GM21528 (cell line): ENCODE measurements at regions not wholly inside any gene's neighbourhood (a gene's known extent, or its start where the extent isn't known, plus 50 kb on each side); places are given as distances from the start of the nearest gene placed in this dataset.

Experiments used
- ATAC-seq: cut with Tn5 transposase; IDR thresholded peaks from one replicate; pipeline ENCODE4 v1.9.1; 2021; ENCODE audit warnings: mild to moderate bottlenecking, moderate library complexity; ENCODE audit not compliant: unreplicated experiment, low FRiP score

DNA sequence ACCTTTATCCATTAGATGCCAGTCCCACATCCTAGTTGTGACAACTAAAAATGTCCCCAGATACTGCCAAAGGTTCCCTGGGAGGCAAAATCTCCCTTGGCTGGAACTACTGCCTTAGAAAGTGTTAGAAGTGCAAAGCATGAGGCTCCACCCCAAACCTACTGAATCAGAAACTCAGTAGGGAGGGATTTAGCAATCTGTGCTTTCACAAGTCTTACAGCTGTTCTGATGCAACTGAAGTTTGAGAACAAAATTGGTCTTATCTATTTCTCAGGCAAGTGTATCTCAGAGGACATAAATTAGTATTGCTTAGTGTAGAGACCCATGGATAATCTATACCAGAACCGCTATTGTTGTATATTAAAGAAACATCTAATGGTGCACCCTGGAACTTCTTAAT is 70.2 kb downstream of the CLDN1 start:
- ATAC-seq: no peak

DNA sequence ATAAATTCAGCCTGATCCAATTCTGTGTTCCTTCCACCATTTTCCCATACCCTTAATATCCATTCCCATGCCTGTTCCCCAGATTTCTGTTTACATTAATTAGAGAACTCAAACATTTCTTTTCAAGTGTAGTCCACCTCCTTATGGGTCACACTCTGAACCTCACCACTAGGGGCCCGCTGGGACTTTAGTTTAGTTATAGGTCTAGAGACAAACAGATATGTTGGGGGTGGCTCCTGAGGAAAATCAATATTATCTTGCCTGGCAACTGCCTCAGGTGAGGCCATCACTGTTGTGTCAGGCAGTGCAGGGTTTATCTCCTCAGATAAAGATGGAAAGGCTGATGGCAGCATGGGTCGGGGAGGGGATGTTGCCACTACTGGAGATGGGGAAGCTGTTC is 72.8 kb downstream of the CLDN1 start:
- no peak for ATAC-seq

DNA sequence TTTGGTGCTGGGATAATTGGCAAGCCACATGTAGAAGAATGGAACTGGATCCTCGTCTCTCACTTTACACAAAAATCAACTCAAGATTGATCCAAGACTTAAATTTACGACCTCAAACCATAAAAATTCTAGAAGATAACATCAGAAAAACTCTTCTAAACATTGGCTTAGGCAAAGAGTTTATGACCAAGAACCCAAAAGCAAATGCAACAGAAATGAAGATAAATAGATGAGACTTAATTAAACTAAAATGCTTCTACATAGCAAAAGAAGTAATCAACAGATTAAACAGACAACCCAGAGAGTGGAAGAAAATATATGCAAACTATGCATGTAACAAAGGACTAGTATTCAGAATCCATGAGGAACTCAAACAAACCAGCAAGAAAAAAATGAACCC is 80.1 kb downstream of the CLDN1 start:
- no peak for ATAC-seq

DNA sequence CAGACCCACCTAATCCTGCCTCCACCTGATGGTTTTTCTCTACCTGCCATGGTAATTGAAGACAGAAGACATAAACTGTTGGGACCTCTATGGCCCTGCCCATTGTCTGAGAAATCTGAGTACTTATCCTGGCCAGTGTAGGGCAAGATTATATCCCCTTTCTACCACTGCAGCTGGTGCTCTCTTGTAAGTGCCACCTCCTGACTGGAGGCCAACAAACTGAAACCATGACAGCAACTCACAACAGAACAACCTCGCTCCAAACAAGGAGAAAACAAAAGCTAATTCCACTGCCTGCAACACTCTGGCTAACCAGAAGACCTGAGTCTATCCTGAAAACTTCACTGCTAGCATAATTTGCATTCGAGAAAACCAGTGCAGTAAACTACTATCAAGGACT is 82.9 kb downstream of the CLDN1 start:
- no peak for ATAC-seq

DNA sequence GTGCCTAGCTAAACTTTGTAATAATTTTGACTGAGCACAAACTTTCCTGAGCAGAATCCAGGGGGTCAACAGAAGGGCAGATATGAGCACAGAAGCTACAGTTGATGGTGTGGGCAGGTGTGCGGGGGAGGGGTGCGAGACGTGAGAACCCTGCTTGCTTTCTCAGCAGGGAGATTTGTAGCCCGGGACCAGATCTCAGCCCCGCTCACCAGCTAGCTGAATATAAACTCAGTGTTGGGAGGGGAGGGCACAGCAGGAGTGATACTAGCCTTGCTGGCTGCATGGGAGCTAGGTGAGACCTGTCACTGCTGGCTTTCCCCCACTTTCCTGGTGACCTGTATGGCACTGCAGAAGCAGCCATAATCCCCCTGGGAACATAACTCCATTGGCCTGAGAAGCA is 83.4 kb downstream of the CLDN1 start:
- no peak for ATAC-seq

DNA sequence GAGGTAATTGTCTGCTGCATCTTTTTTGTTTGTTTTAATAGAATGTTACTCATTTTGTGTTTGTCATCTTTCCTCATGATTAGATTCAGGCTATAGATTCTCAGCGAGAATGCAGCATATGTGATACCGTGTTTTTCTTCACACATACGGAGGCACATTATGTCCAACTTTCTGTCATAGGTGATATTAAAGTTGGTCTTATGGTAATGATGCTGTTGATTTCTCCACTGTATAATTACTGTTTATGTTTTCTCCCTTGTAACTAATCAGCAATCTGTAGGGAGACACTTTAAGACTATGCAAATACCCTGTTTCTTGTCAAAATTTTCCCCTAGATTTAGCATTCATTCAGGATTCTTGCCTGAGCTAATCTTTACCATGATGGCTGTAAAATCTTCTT is 87.6 kb downstream of the CLDN1 start:
- ATAC-seq: no peak

DNA sequence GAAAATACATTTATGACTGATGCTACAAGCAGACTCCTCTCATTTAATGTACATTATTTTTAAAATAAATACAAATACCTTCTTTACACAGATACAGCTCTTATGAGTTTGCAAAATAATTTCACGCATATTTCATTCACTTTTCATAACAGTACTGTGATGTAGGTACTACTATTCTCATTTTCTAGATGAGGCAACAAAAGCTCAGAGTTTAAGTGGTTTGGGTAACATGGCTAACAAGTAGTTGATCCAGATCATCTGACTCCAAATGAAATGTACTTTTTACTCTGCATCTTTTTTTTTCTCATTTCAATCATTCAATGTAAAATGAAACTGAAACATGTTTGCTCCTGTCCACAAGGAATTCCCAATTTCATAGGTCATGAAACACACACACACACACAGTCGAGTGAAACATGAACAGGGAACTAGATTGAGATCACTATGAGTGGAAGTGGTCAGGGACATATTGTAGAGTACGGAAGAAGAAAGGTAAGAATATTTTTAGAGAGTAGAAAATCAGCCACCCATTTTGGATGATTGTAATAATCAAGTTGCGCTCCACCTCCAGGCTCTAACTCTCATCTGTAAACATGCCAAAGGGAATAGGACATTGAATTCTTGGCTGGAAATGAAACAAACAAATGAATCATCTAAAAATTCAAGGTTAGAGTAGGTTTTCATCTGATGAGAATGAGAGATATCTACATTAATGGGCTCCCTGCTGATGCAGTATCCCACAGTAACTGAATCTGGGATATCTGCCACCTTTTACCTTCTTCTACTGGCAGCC is 92.4 kb downstream of the CLDN1 start:
- no peak for ATAC-seq

DNA sequence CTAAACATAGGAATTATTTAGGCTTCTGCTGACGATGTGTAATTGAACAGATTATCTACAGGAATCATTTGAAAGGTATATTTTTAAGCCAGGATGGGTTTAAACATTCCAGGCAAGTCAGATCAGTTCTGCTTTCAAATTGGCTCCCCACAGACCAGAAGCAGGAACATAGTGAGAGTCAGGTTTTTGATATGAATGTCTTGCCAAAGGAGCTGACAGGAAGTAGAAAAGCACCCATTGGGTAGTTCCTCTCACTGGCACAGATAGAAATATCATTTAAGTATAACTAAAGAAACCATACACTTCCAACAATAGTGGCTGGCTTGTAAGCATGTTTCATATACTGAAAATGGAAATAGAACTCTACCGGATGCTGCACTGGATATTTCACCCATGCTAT is 95.2 kb downstream of the CLDN1 start:
- no peak for ATAC-seq

DNA sequence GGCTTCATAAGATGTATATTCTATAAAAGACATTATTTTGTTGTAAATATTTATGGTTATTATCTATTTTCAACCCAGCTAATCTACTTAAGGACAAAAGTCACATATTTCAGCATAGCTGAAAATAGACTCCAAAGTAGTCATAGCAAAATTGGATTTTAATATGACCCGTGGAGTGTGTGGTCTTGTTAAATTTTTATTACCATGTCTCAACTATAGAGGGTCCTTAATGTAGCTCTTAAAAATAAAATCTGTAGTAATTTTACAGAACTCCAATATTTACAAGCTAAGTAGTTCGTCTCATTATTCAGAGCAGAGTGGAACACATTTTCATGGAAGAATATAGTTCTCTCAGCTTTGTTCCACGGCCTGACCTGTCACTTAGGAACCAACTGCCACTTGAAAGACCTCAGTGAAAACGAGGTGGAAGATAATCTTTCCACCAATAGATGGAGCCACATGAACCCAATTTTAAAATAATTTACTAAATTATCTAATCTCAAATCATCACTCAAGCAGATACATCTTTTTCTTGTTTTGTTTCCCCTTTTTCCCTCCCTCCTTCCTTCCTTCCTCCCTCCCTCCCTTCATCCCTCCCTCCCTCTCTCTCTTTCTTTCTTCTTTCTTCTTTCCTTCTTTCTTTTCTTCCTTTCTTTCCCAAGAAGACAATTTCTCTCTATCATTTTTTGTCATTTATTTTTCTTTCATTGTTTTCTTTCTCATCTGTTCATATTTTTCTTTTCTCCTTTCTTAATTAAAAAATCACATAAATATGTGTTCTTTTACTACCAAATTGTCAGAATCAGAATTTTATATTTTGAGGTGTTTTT is 97.2 kb downstream of the CLDN1 start:
- no peak for ATAC-seq

DNA sequence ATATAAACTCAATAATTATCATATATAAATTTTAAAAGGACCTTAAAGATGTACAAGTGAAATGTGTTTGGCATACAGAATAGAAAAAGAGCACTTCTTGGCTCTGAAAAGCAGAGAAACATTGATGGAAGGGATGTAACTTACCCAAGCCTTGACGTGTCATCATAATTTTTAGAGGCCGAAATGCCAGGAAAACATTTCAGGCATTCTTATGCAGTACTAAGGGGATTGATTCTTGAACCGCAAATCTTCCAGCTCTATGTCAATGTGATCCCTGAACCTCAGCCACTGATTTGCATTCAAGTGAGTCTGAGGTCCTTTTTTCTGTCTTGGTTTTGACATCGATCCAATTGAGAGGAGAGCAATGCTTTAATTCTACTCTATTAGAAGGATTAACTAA is 97.8 kb downstream of the CLDN1 start:
- ATAC-seq: no peak

DNA sequence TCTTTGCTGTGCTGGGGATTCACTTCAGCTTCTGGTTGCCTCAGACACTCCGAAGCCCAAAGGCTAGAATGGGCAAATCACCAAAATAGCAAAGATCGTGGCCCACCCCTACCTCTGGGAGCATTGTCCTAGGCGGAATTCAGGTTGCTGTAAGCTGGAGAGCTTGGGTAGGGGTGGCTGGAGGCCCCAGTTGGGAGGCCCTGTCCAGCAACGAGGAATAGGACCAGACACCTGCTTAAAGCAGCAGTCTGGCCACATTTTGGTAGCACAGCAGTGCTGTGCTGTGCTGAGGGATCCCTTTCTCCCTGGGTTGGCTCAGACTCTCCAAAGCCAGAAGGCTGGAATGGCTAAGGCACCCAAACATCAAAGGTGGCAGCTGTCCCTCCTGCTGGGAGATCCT is 99.3 kb downstream of the CLDN1 start:
- ATAC-seq: no peak

DNA sequence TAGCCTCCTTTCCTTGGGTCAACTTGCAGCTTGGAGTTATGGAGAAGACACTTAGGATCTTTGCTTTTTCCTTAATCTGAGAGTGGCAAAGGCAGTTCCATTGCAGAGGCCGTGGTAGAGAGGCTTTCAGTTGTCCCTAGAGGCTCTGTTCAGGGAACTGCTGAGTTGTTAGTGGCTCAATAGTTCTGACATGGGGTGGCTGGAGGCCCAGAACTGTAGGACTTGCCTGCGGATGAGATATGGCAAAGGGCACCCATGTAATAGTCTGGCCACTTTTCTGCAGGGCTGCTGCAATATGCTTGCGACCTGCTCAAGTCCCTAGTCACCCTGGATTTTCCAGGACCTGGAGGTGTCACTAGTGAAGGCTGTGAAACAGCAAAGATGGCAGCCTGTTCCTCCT is 99.9 kb downstream of the CLDN1 start:
- ATAC-seq: no peak

DNA sequence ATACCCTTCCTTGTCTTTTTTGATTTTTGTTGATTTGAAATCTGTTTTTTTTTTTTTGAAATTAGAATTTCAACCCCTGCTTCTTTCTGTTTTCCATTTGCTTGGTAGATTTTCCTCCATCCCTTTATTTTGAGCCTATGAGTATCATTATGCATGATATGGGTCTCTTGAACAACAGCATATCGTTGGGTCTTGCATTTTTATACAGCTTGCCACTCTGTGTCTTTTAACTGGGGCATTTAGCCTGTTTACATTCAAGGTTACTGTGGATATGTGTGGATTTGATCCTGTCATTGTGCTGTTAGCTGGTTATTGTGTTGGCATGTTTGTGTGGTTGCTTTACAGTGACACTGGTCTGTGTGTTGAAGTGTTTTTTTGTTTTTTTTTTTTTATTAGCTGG is 99.7 kb upstream of the P3H2 start:
- ATAC-seq: no peak

DNA sequence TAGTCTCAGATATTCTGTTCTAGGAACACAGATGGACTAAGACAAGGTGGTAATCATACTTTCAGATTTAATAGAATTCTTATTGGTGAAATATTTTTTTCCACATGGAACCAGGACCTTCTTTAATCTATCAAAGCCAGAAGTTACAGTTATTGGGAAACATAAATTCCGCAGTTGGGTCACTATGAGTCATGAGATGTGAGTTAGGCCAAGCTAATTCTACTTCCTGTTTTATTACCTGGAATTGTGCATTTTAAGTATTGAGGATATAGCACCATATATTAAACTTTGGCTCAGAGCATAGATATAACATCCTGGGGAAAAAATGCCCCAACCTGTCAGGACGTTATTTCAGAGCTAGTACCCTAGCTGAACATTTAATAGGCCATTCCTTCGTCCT is 96.4 kb upstream of the P3H2 start:
- ATAC-seq: no peak

DNA sequence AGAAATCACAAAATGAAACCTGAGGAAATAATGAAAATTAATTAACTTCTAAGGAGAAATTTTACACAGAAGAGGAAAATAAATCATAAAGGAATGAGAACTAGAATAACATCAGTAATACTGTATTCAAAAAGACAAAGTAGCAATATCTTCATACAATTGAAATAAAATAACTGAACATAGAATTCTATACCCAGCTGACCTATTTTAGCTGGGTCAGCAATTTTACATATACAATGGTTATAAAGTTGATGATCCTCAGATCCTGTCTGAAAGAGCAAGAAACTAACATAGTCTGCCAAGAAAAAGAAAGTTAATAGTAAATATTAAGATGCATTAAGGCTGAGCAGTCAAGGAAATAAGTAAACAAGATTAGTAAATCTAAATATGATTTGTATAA is 93.0 kb upstream of the P3H2 start:
- ATAC-seq: no peak

DNA sequence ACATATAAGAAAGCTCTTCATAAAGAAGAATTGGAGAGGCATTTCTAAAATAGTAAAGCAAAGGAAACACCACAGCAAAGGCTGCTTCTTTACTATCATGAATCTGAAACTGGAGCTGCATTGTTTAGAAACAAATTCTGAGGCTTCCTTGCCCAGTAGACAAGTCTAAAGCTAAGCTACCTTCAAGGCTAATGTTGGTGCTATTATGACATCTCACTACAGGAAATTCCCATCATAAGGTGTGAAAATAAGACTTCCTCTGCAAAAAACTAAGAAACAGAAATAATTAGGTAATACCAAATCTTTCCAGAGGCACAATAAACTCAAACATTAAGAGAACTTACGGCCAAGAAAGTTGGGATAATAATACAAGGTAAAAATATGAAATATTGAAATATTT is 89.9 kb upstream of the P3H2 start:
- no peak for ATAC-seq

DNA sequence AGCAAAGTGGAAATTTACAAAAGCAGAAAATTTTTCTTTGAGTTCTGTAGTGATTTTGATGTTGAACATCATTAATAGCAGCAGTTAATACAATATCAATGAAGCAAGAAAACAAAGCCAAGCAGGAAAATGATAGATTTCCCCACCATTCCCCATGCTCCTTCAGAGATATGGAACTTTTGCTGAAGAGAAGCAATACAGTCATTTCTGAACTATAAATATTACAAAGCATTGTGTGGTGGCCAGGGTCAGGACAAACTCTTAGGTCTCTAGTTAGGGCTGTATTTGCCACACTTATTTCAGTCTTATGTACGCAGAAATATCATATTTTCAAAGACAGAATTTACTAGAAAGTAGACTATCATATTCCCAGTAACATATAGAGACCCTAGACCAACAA is 88.8 kb upstream of the P3H2 start:
- ATAC-seq: no peak

DNA sequence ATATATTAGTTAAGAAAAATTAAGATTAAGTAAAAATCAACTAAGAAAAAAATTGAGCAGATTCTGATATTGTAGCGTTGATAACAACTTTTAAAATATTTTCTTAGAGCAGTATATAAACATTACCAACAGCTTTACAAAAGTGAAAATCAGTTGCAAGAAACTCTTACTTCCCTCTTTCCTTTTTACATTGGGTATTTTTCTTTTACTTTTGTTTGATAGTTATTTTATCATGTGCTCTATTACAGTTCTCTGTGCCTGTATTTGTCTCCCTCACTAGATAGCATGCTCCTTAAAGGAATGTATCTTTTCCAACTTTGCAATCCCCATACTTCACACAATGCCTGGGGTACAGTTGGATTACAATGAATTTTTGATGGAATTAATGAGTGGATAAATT is 87.5 kb upstream of the P3H2 start:
- ATAC-seq: no peak

DNA sequence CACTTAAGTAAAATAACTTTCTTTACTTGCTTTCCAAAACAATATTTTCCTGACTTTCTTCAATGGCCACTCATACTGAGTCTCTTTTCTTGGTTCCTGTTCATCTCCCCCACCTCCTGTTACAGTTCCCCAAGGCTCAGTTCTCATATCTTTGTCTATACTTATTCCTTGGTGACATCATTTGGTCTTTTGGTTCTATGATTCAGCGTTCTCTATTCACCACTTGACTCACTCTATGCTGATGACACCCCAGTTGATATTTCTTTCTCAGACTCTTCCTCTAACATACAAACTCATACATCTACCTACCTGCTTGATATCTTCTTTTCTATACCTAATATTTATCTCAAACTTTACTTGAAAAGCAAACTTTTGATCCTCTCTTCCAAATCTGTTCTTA is 85.0 kb upstream of the P3H2 start:
- peak; percentile 53 for ATAC-seq

DNA sequence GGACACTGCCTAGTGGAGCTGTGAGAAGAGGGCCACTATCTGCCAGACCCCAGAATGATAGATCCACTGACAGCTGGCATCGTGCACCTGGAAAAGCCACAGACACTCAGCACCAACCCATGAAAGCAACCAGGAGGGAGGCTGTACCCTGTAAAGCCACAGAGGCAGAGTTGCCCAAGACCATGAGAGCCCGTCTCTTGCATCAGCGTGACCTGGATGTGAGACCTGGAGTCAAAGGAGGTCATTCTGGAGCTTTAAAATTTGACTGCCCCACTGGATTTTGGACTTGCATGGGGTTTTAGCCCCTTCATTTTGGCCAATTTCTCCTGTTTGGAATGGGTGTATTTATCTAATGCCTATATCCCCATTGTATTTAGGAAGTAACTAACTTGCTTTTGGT is 83.5 kb upstream of the P3H2 start:
- no peak for ATAC-seq

DNA sequence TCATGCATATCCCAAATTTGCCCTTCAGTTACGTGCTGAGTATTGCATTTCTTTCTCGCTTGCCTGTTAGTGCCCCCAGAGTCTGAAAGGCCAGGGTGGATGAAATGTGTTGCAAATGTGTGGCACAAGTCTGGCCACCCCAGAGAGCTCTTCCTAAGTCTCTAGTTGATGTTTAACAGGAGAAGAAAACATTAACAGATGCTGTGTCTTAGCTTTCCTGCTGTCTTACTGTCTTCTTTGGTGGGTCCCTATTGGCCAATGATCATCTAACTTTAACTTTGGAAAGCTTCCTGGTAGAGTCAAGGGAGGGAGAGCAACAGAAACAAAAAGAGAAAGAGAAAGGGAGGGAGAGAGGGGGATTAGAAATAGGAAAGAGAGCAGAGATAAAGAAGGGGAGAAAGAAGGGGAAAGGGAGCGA is 76.7 kb upstream of the P3H2 start:
- no peak for ATAC-seq

DNA sequence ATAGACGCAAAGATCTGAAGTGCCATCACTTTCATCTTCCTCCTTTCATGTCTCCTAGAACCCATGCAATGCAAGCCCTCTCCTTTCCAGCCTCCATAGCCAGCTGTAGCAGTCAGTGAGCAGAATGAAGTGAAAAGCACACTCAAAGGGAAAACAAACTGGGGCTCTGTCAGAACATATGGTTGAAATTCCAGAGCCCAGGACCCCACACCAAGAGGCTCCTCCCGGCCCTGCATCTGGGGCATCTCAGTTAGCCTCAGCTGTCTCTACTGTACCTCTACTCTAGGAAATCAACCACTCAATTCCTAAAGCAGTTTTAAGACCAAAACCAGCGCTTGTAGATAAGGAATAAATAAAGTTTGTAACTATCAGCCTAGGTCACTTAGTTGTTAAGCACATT is 73.8 kb upstream of the P3H2 start:
- no peak for ATAC-seq
